SK-N-MC (cell line): ENCODE measurements at regions not wholly inside any gene's neighbourhood (a gene's known extent, or its start where the extent isn't known, plus 50 kb on each side); places are given as distances from the start of the nearest gene placed in this dataset.

Experiments used
- EZH2 ChIP-seq: fragments of 200-600 bp; sonication (generic); IDR thresholded peaks from one replicate; pipeline ENCODE4 v1.6.1; 2017; ENCODE audit warnings: antibody characterized with exemption
- FOXP2 ChIP-seq: optimal IDR thresholded peaks from 2 replicates; pipeline ENCODE3; 2011; ENCODE audit warnings: mild to moderate bottlenecking, moderate library complexity; ENCODE audit not compliant: insufficient read depth; ENCODE audit errors: extremely low read length, control extremely low read depth
- POLR2AphosphoS5 ChIP-seq: IDR thresholded peaks from 2 replicates; pipeline ENCODE4 v1.6.1; 2012; ENCODE audit warnings: mild to moderate bottlenecking, low read depth, low read length, borderline replicate concordance

DNA sequence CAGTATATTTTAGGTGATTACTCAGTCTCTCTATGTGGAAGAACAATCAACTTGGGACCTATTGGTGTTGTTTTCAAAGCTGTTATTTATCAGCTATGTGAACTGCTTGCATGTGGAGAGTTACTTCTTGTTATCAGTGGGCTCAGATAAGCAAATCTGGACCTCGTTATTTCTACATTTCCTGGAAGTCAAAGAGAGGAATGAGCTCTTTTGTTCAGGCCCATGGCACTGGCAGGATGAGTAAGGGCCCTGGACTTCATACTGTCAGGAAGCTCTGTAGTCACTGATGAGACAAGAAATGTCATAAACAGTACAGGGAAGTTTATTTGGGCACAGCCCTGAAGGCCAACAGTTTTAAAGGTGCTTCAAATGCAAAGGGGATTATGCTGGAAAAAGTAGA lies 760.6 kb upstream of the EPHA5 start:
- TF ChIP-seq EZH2, result no peak
- TF ChIP-seq POLR2AphosphoS5, result no peak
- no peak for TF ChIP-seq FOXP2
